ENCODE measurements at regions not wholly inside any gene's neighbourhood (a gene's known extent, or its start where the extent isn't known, plus 50 kb on each side); places are given as distances from the start of the nearest gene placed in this dataset.

- POLR2A ChIA-PET = no interaction called here
- no peak for TF ChIP-seq MYC (IDR thresholded peaks at IDR 0.05; ENCODE audit: low read depth, low read length)
- no peak for TF ChIP-seq MAX (IDR thresholded peaks at IDR 0.05; ENCODE audit: insufficient read depth, insufficient read length)
- TF ChIP-seq FOS (IDR thresholded peaks at IDR 0.05; ENCODE audit: borderline replicate concordance, insufficient read depth, low read length) = no peak
- no peak for TF ChIP-seq EZH2 (IDR thresholded peaks at IDR 0.05; ENCODE audit: borderline replicate concordance, low read depth, low read length, severe bottlenecking)
- no peak for TF ChIP-seq CTCF (IDR thresholded peaks at IDR 0.05; ENCODE audit: extremely low read depth in 1 of 2, insufficient read depth in 1 of 2, low read depth in 1 of 2, low read length in 2 of 2)
- no peak for TF ChIP-seq POLR2AphosphoS5 (IDR thresholded peaks at IDR 0.05; ENCODE audit: insufficient read depth, low read depth, low read length)
- TF ChIP-seq GATA2 (IDR thresholded peaks at IDR 0.05; ENCODE audit: insufficient read depth, insufficient read length, low read depth, low read length) = no peak
- no peak for TF ChIP-seq JUN (IDR thresholded peaks at IDR 0.05; ENCODE audit: borderline replicate concordance, insufficient read depth, insufficient read length, low read depth)
- TF ChIP-seq POLR2A (IDR thresholded peaks at IDR 0.05; ENCODE audit: low read depth, low read length) = no peak
These were observed 183.9 kb upstream of the VRK2 start for GRCh38 chr2:57862727-57863126.

More at GRCh38 chr2:57862727-57863126, 183.9 kb upstream of the VRK2 start:
- H2AFZ ChIP-seq (ENCODE audit: low read depth, low read length) = no peak overlapping the region
- no peaks in the 10 kb centered on the region for H3K36me3 ChIP-seq (ENCODE audit: control insufficient read depth in 2 of 2, extremely low read depth in 1 of 2, insufficient read depth in 2 of 2, low read length in 2 of 2)
- no peak overlapping the region for H3K4me3 ChIP-seq (replicated peaks in 1 of 3; ENCODE audit: insufficient read depth in 1 of 3, low read depth in 1 of 3, low read length in 3 of 3)
- no peaks in the 10 kb centered on the region for H3K9me1 ChIP-seq (replicated peaks; ENCODE audit: control insufficient read depth, extremely low read depth, insufficient read depth, low read length)
- DNase-seq (ENCODE audit: low read depth, low spot score) (no peak), FAIRE-seq (no peak)
- no peaks in the 10 kb centered on the region for H3K27me3 ChIP-seq (ENCODE audit: control insufficient read depth in 2 of 2, insufficient read depth in 2 of 2, low read length in 2 of 2)
- dilution Hi-C loops (cut with MboI; ENCODE audit: extremely low pct_ligation_motif_present, low sequenced_read_pairs) (no loop called here), intact Hi-C loops (cut with micrococcal nuclease) (no loop called here)
- no peaks in the 10 kb centered on the region for H3K79me2 ChIP-seq (ENCODE audit: control insufficient read depth, insufficient read depth, low read length)
- H4K20me1 ChIP-seq (replicated peaks; ENCODE audit: control insufficient read depth, extremely low read depth, insufficient read depth, low read length) = no peaks in the 10 kb centered on the region
- no peak overlapping the region for H3K27ac ChIP-seq (ENCODE audit: insufficient read depth, low read depth, low read length)
- no TSS peak for BruUV-seq (replicated peaks)
- no peak overlapping the region for H3K9ac ChIP-seq (replicated peaks; ENCODE audit: extremely low read depth, insufficient read depth, low read length)
- CTCF ChIA-PET = interaction anchor here (0.9 to 1.8 kb wide), 4 partner anchors 11 to 43 kb away, joined by 3 to 5 read pairs (median 4); no protein-coding TSS in a partner anchor
- no peak overlapping the region for H3K4me2 ChIP-seq (ENCODE audit: insufficient read depth, low read length)
- no peaks in the 10 kb centered on the region for H3K9me3 ChIP-seq (replicated peaks; ENCODE audit: control insufficient read depth, insufficient read depth, low read length)
- peaks cover 11% of the 10 kb centered on the region for H3K4me1 ChIP-seq (ENCODE audit: control insufficient read depth, extremely low read depth, insufficient read depth, low read length)

Measured in endothelial cell of umbilical vein (primary cell).